MM.1S (cell line): ENCODE measurements at regions not wholly inside any gene's neighbourhood (a gene's known extent, or its start where the extent isn't known, plus 50 kb on each side); places are given as distances from the start of the nearest gene placed in this dataset.

Experiments
- EZH2 ChIP-seq: fragments of 300-600 bp; sonication (generic); optimal IDR thresholded peaks from 2 replicates; pipeline ENCODE3; 2017; ENCODE audit warnings: low read depth, mild to moderate bottlenecking, antibody characterized with exemption, low read length, mixed read lengths
- EZH2phosphoT487 ChIP-seq: fragments of 300-600 bp; sonication (generic); IDR thresholded peaks from 2 replicates; pipeline ENCODE4 v1.6.1; 2018; ENCODE audit warnings: antibody characterized with exemption, low read length
- TF ChIP-seq, protein P1 (sequence below): fragments of 300-600 bp; sonication (generic); IDR thresholded peaks from 2 replicates; pipeline ENCODE4 v1.5.1; 2016; ENCODE audit warnings: antibody characterized with exemption, low read length, mixed read lengths

- TF ChIP-seq, protein P1, sequence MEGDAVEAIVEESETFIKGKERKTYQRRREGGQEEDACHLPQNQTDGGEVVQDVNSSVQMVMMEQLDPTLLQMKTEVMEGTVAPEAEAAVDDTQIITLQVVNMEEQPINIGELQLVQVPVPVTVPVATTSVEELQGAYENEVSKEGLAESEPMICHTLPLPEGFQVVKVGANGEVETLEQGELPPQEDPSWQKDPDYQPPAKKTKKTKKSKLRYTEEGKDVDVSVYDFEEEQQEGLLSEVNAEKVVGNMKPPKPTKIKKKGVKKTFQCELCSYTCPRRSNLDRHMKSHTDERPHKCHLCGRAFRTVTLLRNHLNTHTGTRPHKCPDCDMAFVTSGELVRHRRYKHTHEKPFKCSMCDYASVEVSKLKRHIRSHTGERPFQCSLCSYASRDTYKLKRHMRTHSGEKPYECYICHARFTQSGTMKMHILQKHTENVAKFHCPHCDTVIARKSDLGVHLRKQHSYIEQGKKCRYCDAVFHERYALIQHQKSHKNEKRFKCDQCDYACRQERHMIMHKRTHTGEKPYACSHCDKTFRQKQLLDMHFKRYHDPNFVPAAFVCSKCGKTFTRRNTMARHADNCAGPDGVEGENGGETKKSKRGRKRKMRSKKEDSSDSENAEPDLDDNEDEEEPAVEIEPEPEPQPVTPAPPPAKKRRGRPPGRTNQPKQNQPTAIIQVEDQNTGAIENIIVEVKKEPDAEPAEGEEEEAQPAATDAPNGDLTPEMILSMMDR = no peak
- TF ChIP-seq EZH2phosphoT487 = no peak
- no peak for TF ChIP-seq EZH2
Measured at GRCh38 chr1:5343256-5344020, 648.8 kb downstream of the NPHP4 start.
